ENCODE measurements at regions not wholly inside any gene's neighbourhood (a gene's known extent, or its start where the extent isn't known, plus 50 kb on each side); places are given as distances from the start of the nearest gene placed in this dataset.

- Mint-ChIP-seq H3K27me3 (ENCODE audit: unreplicated experiment) (no peaks in the 10 kb centered on the region), H3K9me3 (ENCODE audit: low read depth, unreplicated experiment) (peaks cover 9% of the 10 kb centered on the region), H3K4me1 (ENCODE audit: low read depth, unreplicated experiment) (no peaks in the 10 kb centered on the region), H3K27ac (ENCODE audit: unreplicated experiment) (no peak overlapping the region), H3K4me3 (ENCODE audit: low read depth, unreplicated experiment) (no peak overlapping the region), H3K36me3 (ENCODE audit: insufficient read depth, unreplicated experiment) (no peaks in the 10 kb centered on the region)
- DNase-seq: no peak
- CTCF ChIA-PET: no interaction called here
- no peak for TF ChIP-seq CTCF (IDR thresholded peaks at IDR 0.05; ENCODE audit: unreplicated experiment)
- BruUV-seq (replicated peaks): no TSS peak
- intact Hi-C loops (cut with micrococcal nuclease; ENCODE audit: unreplicated experiment): no loop called here
These were observed 2596.4 kb downstream of the PCDH7 start for GRCh38 chr4:33316578-33316977.

GRCh38 chr4:33323393-33323792, 2603.2 kb downstream of the PCDH7 start:
- CTCF ChIA-PET: no interaction called here
- no peaks in the 10 kb centered on the region for H3K4me1 Mint-ChIP-seq (ENCODE audit: low read depth, unreplicated experiment)
- no peak overlapping the region for H3K27ac Mint-ChIP-seq (ENCODE audit: unreplicated experiment)
- no peaks in the 10 kb centered on the region for H3K36me3 Mint-ChIP-seq (ENCODE audit: insufficient read depth, unreplicated experiment)
- BruUV-seq (replicated peaks): no TSS peak
- no peak overlapping the region for H3K4me3 Mint-ChIP-seq (ENCODE audit: low read depth, unreplicated experiment)
- DNase-seq: no peak
- intact Hi-C loops (cut with micrococcal nuclease; ENCODE audit: unreplicated experiment): no loop called here
- H3K9me3 Mint-ChIP-seq (ENCODE audit: low read depth, unreplicated experiment): peaks cover 10% of the 10 kb centered on the region
- no peak for TF ChIP-seq CTCF (IDR thresholded peaks at IDR 0.05; ENCODE audit: unreplicated experiment)
- H3K27me3 Mint-ChIP-seq (ENCODE audit: unreplicated experiment): no peaks in the 10 kb centered on the region

GRCh38 chr4:33334416-33334815, 2614.2 kb downstream of the PCDH7 start:
- intact Hi-C loops (cut with micrococcal nuclease; ENCODE audit: unreplicated experiment): no loop called here
- Mint-ChIP-seq H3K27me3 (ENCODE audit: unreplicated experiment) (no peaks in the 10 kb centered on the region), H3K36me3 (ENCODE audit: insufficient read depth, unreplicated experiment) (no peaks in the 10 kb centered on the region), H3K27ac (ENCODE audit: unreplicated experiment) (no peak overlapping the region), H3K4me1 (ENCODE audit: low read depth, unreplicated experiment) (no peaks in the 10 kb centered on the region), H3K9me3 (ENCODE audit: low read depth, unreplicated experiment) (peaks cover 7% of the 10 kb centered on the region), H3K4me3 (ENCODE audit: low read depth, unreplicated experiment) (no peak overlapping the region)
- no TSS peak for BruUV-seq (replicated peaks)
- DNase-seq: no peak
- CTCF ChIA-PET: no interaction called here
- TF ChIP-seq CTCF (IDR thresholded peaks at IDR 0.05; ENCODE audit: unreplicated experiment): no peak

- peaks cover 4% of the 10 kb centered on the region for H3K9me3 Mint-ChIP-seq (ENCODE audit: low read depth, unreplicated experiment)
- H3K4me3 Mint-ChIP-seq (ENCODE audit: low read depth, unreplicated experiment): no peak overlapping the region
- BruUV-seq (replicated peaks): no TSS peak
- intact Hi-C loops (cut with micrococcal nuclease; ENCODE audit: unreplicated experiment): no loop called here
- no peak for DNase-seq
- TF ChIP-seq CTCF (IDR thresholded peaks at IDR 0.05; ENCODE audit: unreplicated experiment): no peak
- no peak overlapping the region for H3K27ac Mint-ChIP-seq (ENCODE audit: unreplicated experiment)
- H3K27me3 Mint-ChIP-seq (ENCODE audit: unreplicated experiment): no peaks in the 10 kb centered on the region
- CTCF ChIA-PET: no interaction called here
- no peaks in the 10 kb centered on the region for H3K4me1 Mint-ChIP-seq (ENCODE audit: low read depth, unreplicated experiment)
- no peaks in the 10 kb centered on the region for H3K36me3 Mint-ChIP-seq (ENCODE audit: insufficient read depth, unreplicated experiment)
These were observed 2619.6 kb downstream of the PCDH7 start for GRCh38 chr4:33339762-33340161.

GRCh38 chr4:33340168-33340567, 2620.0 kb downstream of the PCDH7 start:
- no peak overlapping the region for H3K27ac Mint-ChIP-seq (ENCODE audit: unreplicated experiment)
- CTCF ChIA-PET: no interaction called here

More at GRCh38 chr4:33340168-33340567, 2620.0 kb downstream of the PCDH7 start:
- no peaks in the 10 kb centered on the region for H3K4me1 Mint-ChIP-seq (ENCODE audit: low read depth, unreplicated experiment)
- no peak overlapping the region for H3K4me3 Mint-ChIP-seq (ENCODE audit: low read depth, unreplicated experiment)
- H3K9me3 Mint-ChIP-seq (ENCODE audit: low read depth, unreplicated experiment): peaks cover 5% of the 10 kb centered on the region
- H3K36me3 Mint-ChIP-seq (ENCODE audit: insufficient read depth, unreplicated experiment): no peaks in the 10 kb centered on the region
- no TSS peak for BruUV-seq (replicated peaks)
- intact Hi-C loops (cut with micrococcal nuclease; ENCODE audit: unreplicated experiment): no loop called here
- no peaks in the 10 kb centered on the region for H3K27me3 Mint-ChIP-seq (ENCODE audit: unreplicated experiment)
- no peak for TF ChIP-seq CTCF (IDR thresholded peaks at IDR 0.05; ENCODE audit: unreplicated experiment)
- no peak for DNase-seq

All from Calu3 (cell line).